ENCODE measurements at regions not wholly inside any gene's neighbourhood (a gene's known extent, or its start where the extent isn't known, plus 50 kb on each side); places are given as distances from the start of the nearest gene placed in this dataset.

DNA sequence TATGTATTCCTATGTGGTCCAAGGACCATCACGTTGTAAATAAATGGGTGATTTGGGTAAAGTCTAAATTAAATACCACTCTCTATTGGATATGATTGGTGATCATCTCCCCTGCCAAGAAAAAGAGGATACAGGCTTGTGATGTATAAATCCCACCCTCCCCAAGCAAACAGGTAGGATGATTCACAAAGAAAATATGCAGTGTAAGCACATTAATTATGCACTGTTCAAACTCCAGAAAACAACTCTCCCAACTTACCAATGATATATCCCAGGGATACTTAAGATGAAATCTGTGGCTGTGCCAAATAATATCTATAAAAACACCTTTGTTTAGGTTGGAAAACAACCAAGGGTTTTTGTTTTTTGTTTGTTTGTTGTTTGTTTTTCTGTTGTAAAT is 795.9 kb downstream of the XPNPEP1 start:
- TF ChIP-seq, protein P1, sequence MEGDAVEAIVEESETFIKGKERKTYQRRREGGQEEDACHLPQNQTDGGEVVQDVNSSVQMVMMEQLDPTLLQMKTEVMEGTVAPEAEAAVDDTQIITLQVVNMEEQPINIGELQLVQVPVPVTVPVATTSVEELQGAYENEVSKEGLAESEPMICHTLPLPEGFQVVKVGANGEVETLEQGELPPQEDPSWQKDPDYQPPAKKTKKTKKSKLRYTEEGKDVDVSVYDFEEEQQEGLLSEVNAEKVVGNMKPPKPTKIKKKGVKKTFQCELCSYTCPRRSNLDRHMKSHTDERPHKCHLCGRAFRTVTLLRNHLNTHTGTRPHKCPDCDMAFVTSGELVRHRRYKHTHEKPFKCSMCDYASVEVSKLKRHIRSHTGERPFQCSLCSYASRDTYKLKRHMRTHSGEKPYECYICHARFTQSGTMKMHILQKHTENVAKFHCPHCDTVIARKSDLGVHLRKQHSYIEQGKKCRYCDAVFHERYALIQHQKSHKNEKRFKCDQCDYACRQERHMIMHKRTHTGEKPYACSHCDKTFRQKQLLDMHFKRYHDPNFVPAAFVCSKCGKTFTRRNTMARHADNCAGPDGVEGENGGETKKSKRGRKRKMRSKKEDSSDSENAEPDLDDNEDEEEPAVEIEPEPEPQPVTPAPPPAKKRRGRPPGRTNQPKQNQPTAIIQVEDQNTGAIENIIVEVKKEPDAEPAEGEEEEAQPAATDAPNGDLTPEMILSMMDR (IDR thresholded peaks at IDR 0.05): no peak
- no peak for TF ChIP-seq POLR2AphosphoS5 (IDR thresholded peaks at IDR 0.05)
- TF ChIP-seq POLR2A (IDR thresholded peaks at IDR 0.05; ENCODE audit: low read depth): no peak
